Body of pancreas (tissue), 4 donors: ENCODE measurements at regions not wholly inside any gene's neighbourhood (a gene's known extent, or its start where the extent isn't known, plus 50 kb on each side); places are given as distances from the start of the nearest gene placed in this dataset.

Experiments
- POLR2A ChIP-seq, 3 donors: fragments of 450-650 bp; IDR thresholded peaks; one replicate each; pipeline ENCODE4 v1.6.1; 2016; ENCODE audit warnings: antibody characterized with exemption in 3 of 3, mild to moderate bottlenecking in 2 of 3
- TF ChIP-seq, protein P1 (sequence below), 7 experiments: fragments of 450-650 bp in 4 of 7; fragments of 200-600 bp in 3 of 7; sonication (generic) in 3 of 7; IDR thresholded peaks; one replicate each; pipeline ENCODE4 v1.5.1; 2016 to 2019; ENCODE audit warnings: antibody characterized with exemption in 7 of 7

- no peak for TF ChIP-seq POLR2A (IDR thresholded peaks at IDR 0.05)
- TF ChIP-seq, protein P1, sequence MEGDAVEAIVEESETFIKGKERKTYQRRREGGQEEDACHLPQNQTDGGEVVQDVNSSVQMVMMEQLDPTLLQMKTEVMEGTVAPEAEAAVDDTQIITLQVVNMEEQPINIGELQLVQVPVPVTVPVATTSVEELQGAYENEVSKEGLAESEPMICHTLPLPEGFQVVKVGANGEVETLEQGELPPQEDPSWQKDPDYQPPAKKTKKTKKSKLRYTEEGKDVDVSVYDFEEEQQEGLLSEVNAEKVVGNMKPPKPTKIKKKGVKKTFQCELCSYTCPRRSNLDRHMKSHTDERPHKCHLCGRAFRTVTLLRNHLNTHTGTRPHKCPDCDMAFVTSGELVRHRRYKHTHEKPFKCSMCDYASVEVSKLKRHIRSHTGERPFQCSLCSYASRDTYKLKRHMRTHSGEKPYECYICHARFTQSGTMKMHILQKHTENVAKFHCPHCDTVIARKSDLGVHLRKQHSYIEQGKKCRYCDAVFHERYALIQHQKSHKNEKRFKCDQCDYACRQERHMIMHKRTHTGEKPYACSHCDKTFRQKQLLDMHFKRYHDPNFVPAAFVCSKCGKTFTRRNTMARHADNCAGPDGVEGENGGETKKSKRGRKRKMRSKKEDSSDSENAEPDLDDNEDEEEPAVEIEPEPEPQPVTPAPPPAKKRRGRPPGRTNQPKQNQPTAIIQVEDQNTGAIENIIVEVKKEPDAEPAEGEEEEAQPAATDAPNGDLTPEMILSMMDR (IDR thresholded peaks at IDR 0.05): no peak
Observed at GRCh38 chr16:52874042-52874441, 178.7 kb downstream of the CHD9NB start.
